GM10248 (cell line): ENCODE measurements at regions not wholly inside any gene's neighbourhood (a gene's known extent, or its start where the extent isn't known, plus 50 kb on each side); places are given as distances from the start of the nearest gene placed in this dataset.

Experiments used
- CTCF ChIA-PET: fragments of 300-600 bp; sonication (Branson Sonifier 250); formaldehyde crosslinking; extraction: SDS; loops from one replicate; lab custom pipeline; 2021; ENCODE audit warnings: antibody characterized with exemption; lab: Yijun Ruan, JAX
- POLR2A ChIA-PET: fragments of 350-650 bp; sonication (Branson Sonifier 250); formaldehyde crosslinking; extraction: SDS; loops from one replicate; lab custom pipeline; 2020; ENCODE audit warnings: antibody characterized with exemption; lab: Yijun Ruan, JAX
- DNase-seq: peaks from one replicate; pipeline ENCODE4 v3.0.0; 2012; ENCODE audit errors: extremely low spot score
- CTCF ChIP-seq: IDR thresholded peaks from 2 replicates; pipeline ENCODE4 v1.5.1; 2012; ENCODE audit warnings: mild to moderate bottlenecking, low read depth; ENCODE audit errors: extremely low read depth, missing control alignments, control extremely low read depth

GRCh38 chr17:72336804-72337070 lies 215.9 kb downstream of the SOX9 start:
- CTCF ChIA-PET = interaction anchor here (1.5 kb wide), 1 partner anchor 25 kb away, joined by 3 read pairs; no protein-coding TSS in a partner anchor
- POLR2A ChIA-PET = no interaction called here
- DNase-seq = no peak
- TF ChIP-seq CTCF = no peak

GRCh38 chr17:72338304-72338703 lies 217.5 kb downstream of the SOX9 start:
- DNase-seq = no peak
- TF ChIP-seq CTCF = no peak
- ChIA-PET CTCF (interaction anchor here (1.6 kb wide), 1 partner anchor 221 kb away, joined by 3 read pairs; no protein-coding TSS in a partner anchor), POLR2A (no interaction called here)

- DNase-seq = no peak
- ChIA-PET CTCF (interaction anchor here (1.6 kb wide), 1 partner anchor 221 kb away, joined by 3 read pairs; no protein-coding TSS in a partner anchor), POLR2A (no interaction called here)
- no peak for TF ChIP-seq CTCF
Observed at GRCh38 chr17:72338847-72339790, 218.3 kb downstream of the SOX9 start.

GRCh38 chr17:72340836-72341235 lies 220.0 kb downstream of the SOX9 start:
- no peak for DNase-seq
- ChIA-PET POLR2A (no interaction called here), CTCF (interaction anchor here (1.3 to 1.4 kb wide), 2 partner anchors 16 to 26 kb away, joined by 3 to 5 read pairs; no protein-coding TSS in a partner anchor)
- no peak for TF ChIP-seq CTCF

- CTCF ChIA-PET = interaction anchor here (0.6 kb wide), 1 partner anchor 45 kb away, joined by 3 read pairs; no protein-coding TSS in a partner anchor
- no peak for DNase-seq
- TF ChIP-seq CTCF = no peak
- POLR2A ChIA-PET = no interaction called here
Observed at GRCh38 chr17:72342061-72342460, 221.2 kb downstream of the SOX9 start.

- DNase-seq = no peak
- POLR2A ChIA-PET = no interaction called here
Observed at GRCh38 chr17:72342627-72343527, 222.1 kb downstream of the SOX9 start.

More at GRCh38 chr17:72342627-72343527, 222.1 kb downstream of the SOX9 start:
- CTCF ChIA-PET = no interaction called here
- TF ChIP-seq CTCF = no peak
